CD4-positive, alpha-beta memory T cell (primary cell): ENCODE measurements at regions not wholly inside any gene's neighbourhood (a gene's known extent, or its start where the extent isn't known, plus 50 kb on each side); places are given as distances from the start of the nearest gene placed in this dataset.
A peak's percentile ranks its signal among the peaks of the same experiment; 100 is the strongest.

Experiments
- CTCF ChIA-PET: fragments of 350-600 bp; sonication (Branson Sonifier 250); formaldehyde crosslinking; loops from one replicate; lab custom pipeline; 2021; ENCODE audit warnings: inconsistent platforms; ENCODE audit not compliant: partially characterized antibody; lab: Charles Lee
- POLR2A ChIA-PET: fragments of 350-600 bp; sonication (Branson Sonifier 250); formaldehyde crosslinking; loops from one replicate; lab custom pipeline; 2021; ENCODE audit not compliant: partially characterized antibody; lab: Charles Lee
- DNase-seq, 5 donors: peaks; one replicate each; pipeline versions ENCODE4 v3.0.0 to v3.0.0-alpha.2; 2020 to 2022; ENCODE audit warnings: mixed read lengths in 1 of 5
- H3K27ac ChIP-seq: one replicate; pipeline ENCODE4 v1.7.0; 2013; ENCODE audit warnings: low read depth, low read length
- H3K27me3 ChIP-seq: 2 replicates; pipeline ENCODE4 v1.7.0; 2013; ENCODE audit warnings: mild to moderate bottlenecking, low read length, moderate library complexity; ENCODE audit not compliant: insufficient read depth
- H3K36me3 ChIP-seq: 2 replicates; pipeline ENCODE4 v1.7.0; 2013; ENCODE audit warnings: mild to moderate bottlenecking, low read length, moderate library complexity; ENCODE audit not compliant: insufficient read depth
- H3K4me1 ChIP-seq: 2 replicates; pipeline ENCODE4 v1.7.0; 2013; ENCODE audit warnings: mild to moderate bottlenecking, low read length, moderate library complexity; ENCODE audit not compliant: insufficient read depth
- H3K4me3 ChIP-seq, 2 donors: one replicate each; pipeline ENCODE4 v1.7.0; 2013; ENCODE audit warnings: low read length in 2 of 2, mild to moderate bottlenecking in 1 of 2
- H3K9me3 ChIP-seq, 2 donors: one replicate each; pipeline ENCODE4 v1.7.0; 2013; ENCODE audit warnings: low read length in 2 of 2, control low read depth in 1 of 2; ENCODE audit not compliant: control insufficient read depth in 1 of 2
- H3K27ac Mint-ChIP-seq, 7 donors: one replicate each; pipeline ENCODE4 v1.8.0; 2020 to 2021; ENCODE audit warnings: mixed read lengths in 7 of 7, mild to moderate bottlenecking in 6 of 7, inconsistent platforms in 3 of 7, moderate library complexity in 3 of 7
- H3K27me3 Mint-ChIP-seq, 2 donors: one replicate each; pipeline ENCODE4 v1.8.0; 2020 to 2021; ENCODE audit warnings: mixed read lengths in 2 of 2
- H3K36me3 Mint-ChIP-seq, 2 donors: one replicate each; pipeline ENCODE4 v1.8.0; 2020 to 2021; ENCODE audit warnings: mixed read lengths in 2 of 2, inconsistent platforms in 1 of 2, mild to moderate bottlenecking in 1 of 2
- H3K4me1 Mint-ChIP-seq, 4 donors: one replicate each; pipeline ENCODE4 v1.8.0; 2020 to 2021; ENCODE audit warnings: mixed read lengths in 4 of 4, mild to moderate bottlenecking in 1 of 4
- H3K4me3 Mint-ChIP-seq, 8 donors: one replicate each; pipeline ENCODE4 v1.8.0; 2020 to 2021; ENCODE audit warnings: mixed read lengths in 8 of 8, mild to moderate bottlenecking in 7 of 8, moderate library complexity in 6 of 8, inconsistent platforms in 3 of 8
- H3K9me3 Mint-ChIP-seq, 8 donors: one replicate each; pipeline ENCODE4 v1.8.0; 2020 to 2021; ENCODE audit warnings: mixed read lengths in 8 of 8, mild to moderate bottlenecking in 5 of 8, inconsistent platforms in 3 of 8, moderate library complexity in 1 of 8
- intact Hi-C: fragments of 100-400 bp; cut with micrococcal nuclease; formaldehyde crosslinking; loops from one replicate; pipeline ENCODE4 v1.15.1; 2023

DNA sequence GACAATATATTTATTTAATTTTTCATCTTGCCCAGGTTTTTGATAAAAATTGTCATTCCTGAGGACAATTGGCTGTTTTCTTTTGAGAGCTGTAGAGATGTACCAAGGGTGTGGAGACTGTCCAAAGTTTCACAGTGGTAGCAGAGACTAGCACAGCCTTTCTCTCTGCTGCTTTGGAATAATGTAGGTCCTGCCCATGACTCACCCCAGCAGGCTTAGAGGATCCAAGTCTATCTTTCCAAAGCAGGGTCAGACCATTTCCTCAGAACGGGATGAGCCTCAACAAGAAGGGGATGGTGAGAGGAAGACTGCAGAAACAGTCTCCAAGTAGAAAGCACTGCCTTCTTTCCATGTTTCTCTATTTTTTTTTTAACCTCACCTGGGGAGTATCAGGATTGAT, 131.5 kb upstream of the RPL34 start:
- CTCF ChIA-PET, result interaction anchor here (1.3 to 1.5 kb wide), 2 partner anchors 84 to 470 kb away, joined by 3 to 4 read pairs; no protein-coding TSS in a partner anchor
- no peak overlapping the region for H3K4me3 Mint-ChIP-seq
- peaks cover 0 to 12% of the 10 kb centered on the region in 2 donors for H3K36me3 Mint-ChIP-seq
- POLR2A ChIA-PET, result no interaction called here
- H3K4me1 ChIP-seq, result peaks cover 15% of the 10 kb centered on the region
- no peaks in the 10 kb centered on the region for H3K27me3 ChIP-seq
- H3K36me3 ChIP-seq, result no peaks in the 10 kb centered on the region
- peaks cover 10 to 27% (median 13%) of the 10 kb centered on the region in 4 donors for H3K4me1 Mint-ChIP-seq
- no peaks in the 10 kb centered on the region for H3K27me3 Mint-ChIP-seq
- H3K4me3 ChIP-seq, result no peak overlapping the region
- no peaks in the 10 kb centered on the region for H3K9me3 ChIP-seq
- peaks cover 0 to 19% (median 9%) of the 10 kb centered on the region in 8 donors for H3K9me3 Mint-ChIP-seq
- no peak overlapping the region for H3K27ac Mint-ChIP-seq
- intact Hi-C loops, result no loop called here
- H3K27ac ChIP-seq, result no peak overlapping the region
- DNase-seq, result no peak

DNA sequence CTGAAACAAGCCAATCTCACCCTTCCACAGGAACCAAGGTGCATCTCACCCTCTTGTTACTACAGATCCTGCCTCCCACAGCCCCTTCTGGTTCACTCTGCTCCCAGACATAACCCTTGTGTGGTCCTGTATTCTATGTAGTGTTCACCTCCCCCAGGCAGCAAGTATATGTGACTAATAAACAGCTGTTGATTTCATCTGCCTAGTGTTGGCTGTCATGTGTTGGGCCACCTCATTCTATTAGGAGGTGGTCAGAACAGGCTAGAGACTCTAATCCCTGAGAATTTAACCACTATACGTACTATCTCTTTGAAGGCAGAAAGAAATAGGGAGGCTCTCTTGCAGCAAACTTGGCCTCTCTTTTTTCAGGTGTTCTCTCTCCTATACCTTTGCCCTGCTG, 134.3 kb upstream of the RPL34 start:
- H3K36me3 ChIP-seq, result no peaks in the 10 kb centered on the region
- no peaks in the 10 kb centered on the region for H3K9me3 Mint-ChIP-seq
- no peak overlapping the region for H3K27ac ChIP-seq
- no peak overlapping the region for H3K4me3 ChIP-seq
- H3K9me3 ChIP-seq, result no peaks in the 10 kb centered on the region
- peaks cover 32% of the 10 kb centered on the region for H3K4me1 ChIP-seq
- intact Hi-C loops, result no loop called here
- peak overlapping the region in 1 of 7 donors; percentile 49 for H3K27ac Mint-ChIP-seq
- no peaks in the 10 kb centered on the region for H3K27me3 ChIP-seq
- POLR2A ChIA-PET, result no interaction called here
- H3K36me3 Mint-ChIP-seq, result no peaks in the 10 kb centered on the region
- peaks cover 26 to 44% (median 33%) of the 10 kb centered on the region in 4 donors for H3K4me1 Mint-ChIP-seq
- DNase-seq, result no peak
- CTCF ChIA-PET, result interaction anchor here (1.2 kb wide), 1 partner anchor 457 kb away, joined by 3 read pairs; no protein-coding TSS in a partner anchor
- no peaks in the 10 kb centered on the region for H3K27me3 Mint-ChIP-seq
- H3K4me3 Mint-ChIP-seq, result no peak overlapping the region

GRCh38 chr4:108484187-108484586, 136.2 kb upstream of the RPL34 start:
- ChIA-PET POLR2A (interaction anchor here (1.4 kb wide), 1 partner anchor 465 kb away, joined by 4 read pairs; no protein-coding TSS in a partner anchor), CTCF (interaction anchor here (0.9 kb wide), 2 partner anchors 10 to 137 kb away, joined by 3 read pairs; no protein-coding TSS in a partner anchor)
- Histone ChIP-seq H3K9me3 (no peaks in the 10 kb centered on the region), H3K27me3 (no peaks in the 10 kb centered on the region), H3K36me3 (no peaks in the 10 kb centered on the region), H3K4me1 (peaks cover 32% of the 10 kb centered on the region), H3K4me3 (no peak overlapping the region), H3K27ac (no peak overlapping the region)
- intact Hi-C loops, result loop anchor here (5.0 kb wide), 1 partner anchor 317 kb away; the partner anchor contains the start of gene LEF1
- Mint-ChIP-seq H3K36me3 (no peaks in the 10 kb centered on the region), H3K27me3 (no peaks in the 10 kb centered on the region), H3K27ac (no peak overlapping the region), H3K4me1 (peaks cover 26 to 48% (median 33%) of the 10 kb centered on the region in 4 donors), H3K4me3 (peak overlapping the region in 2 of 8 donors; percentile 26 to 46), H3K9me3 (no peaks in the 10 kb centered on the region)
- DNase-seq, result no peak

GRCh38 chr4:108483650-108484049, 136.7 kb upstream of the RPL34 start:
- no peak overlapping the region for H3K27ac ChIP-seq
- Mint-ChIP-seq H3K36me3 (no peaks in the 10 kb centered on the region), H3K4me1 (peaks cover 26 to 48% (median 33%) of the 10 kb centered on the region in 4 donors), H3K4me3 (peak overlapping the region; percentile 36 to 80 (median 71)), H3K27ac (peak overlapping the region in 5 of 7 donors; percentile 20 to 75 (median 53)), H3K27me3 (no peaks in the 10 kb centered on the region), H3K9me3 (no peaks in the 10 kb centered on the region)
- ChIA-PET POLR2A (interaction anchor here (1.2 to 1.4 kb wide), 3 partner anchors 111 to 465 kb away, joined by 3 to 4 read pairs (median 4); no protein-coding TSS in a partner anchor), CTCF (interaction anchor here (0.8 kb wide), 2 partner anchors 9 to 454 kb away, joined by 3 read pairs; no protein-coding TSS in a partner anchor)
- H3K4me3 ChIP-seq, result no peak overlapping the region
- H3K27me3 ChIP-seq, result no peaks in the 10 kb centered on the region
- H3K36me3 ChIP-seq, result no peaks in the 10 kb centered on the region
- H3K4me1 ChIP-seq, result peaks cover 32% of the 10 kb centered on the region
- intact Hi-C loops, result loop anchor here (5.0 kb wide), 1 partner anchor 316 kb away; the partner anchor contains the start of gene LEF1
- DNase-seq, result no peak
- no peaks in the 10 kb centered on the region for H3K9me3 ChIP-seq

DNA sequence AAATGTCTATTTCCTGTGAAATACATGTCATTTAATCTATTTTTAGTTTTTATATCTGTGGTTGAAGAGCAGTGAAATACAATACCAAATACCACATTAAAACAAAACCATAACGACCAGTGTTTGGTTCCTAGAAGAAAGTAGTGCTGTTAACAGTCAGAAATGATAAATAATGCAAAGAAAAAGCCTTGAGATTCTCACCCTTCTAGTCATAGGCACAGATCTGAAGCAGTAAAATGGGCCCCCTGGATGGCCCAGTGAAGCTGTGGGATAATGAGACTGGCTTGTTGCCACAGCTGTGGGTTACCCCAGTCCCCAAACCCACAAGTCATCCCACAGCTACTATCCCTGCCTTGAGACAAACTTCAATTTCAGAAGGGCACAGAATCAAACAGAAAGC, 137.3 kb upstream of the RPL34 start:
- H3K4me1 Mint-ChIP-seq, result peaks cover 26 to 48% (median 33%) of the 10 kb centered on the region in 4 donors
- peak in 4 of 5 donors; percentile 15 to 42 (median 22) for DNase-seq
- ChIA-PET CTCF (interaction anchor here (0.8 kb wide), 2 partner anchors 10 to 453 kb away, joined by 3 read pairs; no protein-coding TSS in a partner anchor), POLR2A (interaction anchor here (1.2 to 1.4 kb wide), 3 partner anchors 110 to 464 kb away, joined by 3 to 4 read pairs (median 4); no protein-coding TSS in a partner anchor)
- H3K9me3 ChIP-seq, result no peaks in the 10 kb centered on the region
- intact Hi-C loops, result loop anchor here (5.0 kb wide), 1 partner anchor 316 kb away; the partner anchor contains the start of gene LEF1
- peaks cover 32% of the 10 kb centered on the region for H3K4me1 ChIP-seq
- no peak overlapping the region for H3K27ac ChIP-seq
- no peaks in the 10 kb centered on the region for H3K27me3 Mint-ChIP-seq
- no peaks in the 10 kb centered on the region for H3K9me3 Mint-ChIP-seq
- H3K36me3 Mint-ChIP-seq, result no peaks in the 10 kb centered on the region
- peak overlapping the region; percentile 10 to 84 (median 40) for H3K27ac Mint-ChIP-seq
- peak overlapping the region; percentile 36 to 80 (median 72) for H3K4me3 Mint-ChIP-seq
- peak overlapping the region in 1 of 2 donors; percentile 18 for H3K4me3 ChIP-seq
- H3K36me3 ChIP-seq, result no peaks in the 10 kb centered on the region
- H3K27me3 ChIP-seq, result no peaks in the 10 kb centered on the region

GRCh38 chr4:108480881-108481280, 139.5 kb upstream of the RPL34 start:
- Mint-ChIP-seq H3K27ac (no peak overlapping the region), H3K36me3 (no peaks in the 10 kb centered on the region), H3K9me3 (no peaks in the 10 kb centered on the region), H3K27me3 (no peaks in the 10 kb centered on the region), H3K4me3 (no peak overlapping the region), H3K4me1 (peaks cover 26 to 45% (median 33%) of the 10 kb centered on the region in 4 donors)
- Histone ChIP-seq H3K36me3 (no peaks in the 10 kb centered on the region), H3K27me3 (no peaks in the 10 kb centered on the region), H3K9me3 (no peaks in the 10 kb centered on the region), H3K4me3 (no peak overlapping the region), H3K4me1 (peaks cover 32% of the 10 kb centered on the region), H3K27ac (no peak overlapping the region)
- no peak for DNase-seq
- ChIA-PET POLR2A (no interaction called here), CTCF (interaction anchor here (0.6 to 1.7 kb wide), 5 partner anchors 12 to 460 kb away, joined by 3 to 5 read pairs (median 3); no protein-coding TSS in a partner anchor)
- intact Hi-C loops, result loop anchor here (5.0 kb wide), 1 partner anchor 314 kb away; the partner anchor contains the start of gene LEF1

DNA sequence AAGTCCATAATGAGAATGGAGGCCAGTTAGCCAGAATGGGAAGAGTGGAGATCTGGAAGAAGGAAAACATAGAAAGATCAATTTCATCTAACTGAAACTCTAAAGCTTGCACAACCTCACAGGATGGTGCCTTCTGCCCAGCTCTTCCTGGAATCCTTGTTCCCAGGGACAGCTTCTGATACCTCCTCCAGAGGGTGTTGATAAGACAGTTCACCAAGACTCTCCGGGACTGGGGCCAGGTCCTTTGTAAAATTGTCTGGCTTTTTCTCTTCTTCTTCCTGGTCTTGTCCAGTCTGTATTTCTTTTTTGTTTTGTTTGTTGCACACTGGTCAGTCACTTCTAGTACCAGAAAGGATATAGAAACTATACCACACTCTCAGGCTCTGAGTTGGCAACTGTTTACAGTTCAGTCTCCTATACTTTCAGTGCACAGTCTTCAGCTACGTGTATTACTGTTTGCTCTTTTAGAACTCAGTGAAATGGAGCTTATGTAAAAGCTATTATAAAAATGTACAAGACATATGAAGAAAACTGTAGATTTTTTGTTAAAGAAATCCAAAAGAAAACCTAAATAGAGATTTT, 142.8 kb upstream of the RPL34 start:
- H3K4me1 ChIP-seq, result peaks cover 5% of the 10 kb centered on the region
- DNase-seq, result no peak
- H3K4me3 ChIP-seq, result no peak overlapping the region
- ChIA-PET POLR2A (no interaction called here), CTCF (interaction anchor here (0.8 to 3.4 kb wide), 4 partner anchors 11 to 447 kb away, joined by 3 to 10 read pairs (median 3); no protein-coding TSS in a partner anchor)
- Mint-ChIP-seq H3K27me3 (no peaks in the 10 kb centered on the region), H3K36me3 (no peaks in the 10 kb centered on the region), H3K9me3 (no peaks in the 10 kb centered on the region), H3K27ac (peak overlapping the region in 1 of 7 donors; percentile 35), H3K4me1 (peaks cover 5 to 13% (median 7%) of the 10 kb centered on the region in 4 donors), H3K4me3 (no peak overlapping the region)
- H3K27ac ChIP-seq, result no peak overlapping the region
- no peaks in the 10 kb centered on the region for H3K9me3 ChIP-seq
- no peaks in the 10 kb centered on the region for H3K27me3 ChIP-seq
- H3K36me3 ChIP-seq, result no peaks in the 10 kb centered on the region
- intact Hi-C loops, result no loop called here
